ENCODE measurements at regions not wholly inside any gene's neighbourhood (a gene's known extent, or its start where the extent isn't known, plus 50 kb on each side); places are given as distances from the start of the nearest gene placed in this dataset.

- TF ChIP-seq CTCF (conservative IDR thresholded peaks at IDR 0.05; ENCODE audit: low read length) (no peak), EZH2phosphoT487 (IDR thresholded peaks at IDR 0.05; ENCODE audit: borderline replicate concordance, low read depth, low read length) (no peak)
Observed at GRCh38 chr13:99450416-99450815, 50.9 kb upstream of the TM9SF2 start.

Measured in OCI-LY7 (cell line).